GM12878 (cell line): ENCODE measurements at regions not wholly inside any gene's neighbourhood (a gene's known extent, or its start where the extent isn't known, plus 50 kb on each side); places are given as distances from the start of the nearest gene placed in this dataset.

Experiments
- ATAC-seq: fragments of 200-7000 bp; cut with Tn5 transposase; 3 replicates; pipeline ENCODE4 v1.9.1; 2020; ENCODE audit warnings: mild to moderate bottlenecking, moderate library complexity
- BruUV-seq: library from RNA; stranded (reverse); fragments of 400-500 nt; replicated peaks from 2 replicates; lab custom pipeline; 2021; lab: Mats Ljungman, UMichigan
- CTCF ChIA-PET: fragments of 300-600 bp; sonication (Branson Sonifier 250); formaldehyde crosslinking; extraction: SDS; loops from one replicate; lab custom pipeline; 2021; ENCODE audit warnings: inconsistent platforms; lab: Yijun Ruan, JAX
- POLR2A ChIA-PET: fragments of 350-600 bp; formaldehyde crosslinking; extraction: SDS; loops from one replicate; lab custom pipeline; 2021; ENCODE audit warnings: inconsistent platforms; lab: Charles Lee
- RAD21 ChIA-PET: fragments of 300-600 bp; sonication (Branson Sonifier 250); formaldehyde crosslinking; loops from one replicate; lab custom pipeline; 2023; ENCODE audit warnings: antibody characterized with exemption; ENCODE audit not compliant: unreplicated experiment; lab: Charles Lee
- SMC1A ChIA-PET: fragments of 300-600 bp; sonication (Branson Sonifier 250); formaldehyde crosslinking; loops from one replicate; lab custom pipeline; 2023; ENCODE audit not compliant: unreplicated experiment, uncharacterized antibody; lab: Charles Lee
- DNase-seq: peaks from one replicate; pipeline ENCODE4 v3.0.0-alpha.2; 2011; ENCODE audit warnings: low read depth, low spot score
- FAIRE-seq: peaks from 3 replicates; lab custom pipeline; 2011; peaks lifted over from hg19 to GRCh38; lab: Jason Lieb, UNC
- H2AFZ ChIP-seq: 2 replicates; pipeline ENCODE4 v1.6.0; 2011; ENCODE audit warnings: low read depth, low read length, control low read depth; ENCODE audit not compliant: control insufficient read depth
- H3K27ac ChIP-seq: 2 replicates; pipeline ENCODE4 v1.5.1; 2011; ENCODE audit warnings: control low read depth; ENCODE audit not compliant: control insufficient read depth, insufficient read depth
- H3K27me3 ChIP-seq, 2 experiments: replicated peaks in 1 of 2; 2 replicates each; pipeline versions ENCODE4 v1.6.0 to v1.6.1; 2011; ENCODE audit warnings: low read length in 1 of 2; ENCODE audit not compliant: control insufficient read depth in 2 of 2, insufficient read depth in 2 of 2
- H3K36me3 ChIP-seq, 2 experiments: 2 replicates each; pipeline ENCODE4 v1.5.1; 2011; ENCODE audit warnings: low read length in 1 of 2; ENCODE audit not compliant: control insufficient read depth in 2 of 2, insufficient read depth in 2 of 2
- H3K4me1 ChIP-seq: 2 replicates; pipeline ENCODE4 v1.6.1; 2011; ENCODE audit warnings: mild to moderate bottlenecking, low read length, moderate library complexity, mixed read lengths; ENCODE audit not compliant: control insufficient read depth, insufficient read depth
- H3K4me2 ChIP-seq: 2 replicates; pipeline ENCODE4 v1.6.0; 2011; ENCODE audit warnings: control low read depth; ENCODE audit not compliant: control insufficient read depth, insufficient read depth
- H3K4me3 ChIP-seq: fragments of 200-600 bp; sonication (generic); 2 replicates; pipeline ENCODE4 v1.5.1; 2016
- H3K79me2 ChIP-seq: 2 replicates; pipeline ENCODE4 v1.6.0; 2011; ENCODE audit warnings: low read length; ENCODE audit not compliant: control insufficient read depth, insufficient read depth
- H3K9ac ChIP-seq: 2 replicates; pipeline ENCODE4 v1.8.0; 2011; ENCODE audit warnings: low read length, control low read depth, mixed read lengths; ENCODE audit not compliant: control insufficient read depth, insufficient read depth
- H3K9me3 ChIP-seq: replicated peaks from 3 replicates; pipeline ENCODE4 v1.5.1; 2011; ENCODE audit warnings: mild to moderate bottlenecking, low read length; ENCODE audit not compliant: control insufficient read depth, insufficient read depth
- H4K20me1 ChIP-seq: 2 replicates; pipeline ENCODE4 v1.6.0; 2011; ENCODE audit not compliant: control insufficient read depth, insufficient read depth
- BCL11A ChIP-seq: IDR thresholded peaks from 2 replicates; pipeline ENCODE4 v1.6.1; 2011; ENCODE audit warnings: low read depth, low read length
- DPF2 ChIP-seq: fragments of 450-650 bp; IDR thresholded peaks from 2 replicates; pipeline ENCODE4 v1.6.1; 2017; ENCODE audit warnings: mild to moderate bottlenecking
- EED ChIP-seq: sonication (generic); IDR thresholded peaks from 2 replicates; pipeline ENCODE4 v1.6.1; 2016; ENCODE audit warnings: antibody characterized with exemption, low read depth
- IKZF2 ChIP-seq, 2 experiments: fragments of 450-650 bp; IDR thresholded peaks; 2 replicates each; pipeline ENCODE4 v1.6.1; 2017; ENCODE audit warnings: mild to moderate bottlenecking in 2 of 2, moderate library complexity in 2 of 2
- MEF2B ChIP-seq: fragments of 450-650 bp; IDR thresholded peaks from 2 replicates; pipeline ENCODE4 v1.6.1; 2018; ENCODE audit warnings: mild to moderate bottlenecking, moderate library complexity; ENCODE audit not compliant: partially characterized antibody, poor library complexity, severe bottlenecking
- NBN ChIP-seq: fragments of 450-650 bp; IDR thresholded peaks from 2 replicates; pipeline ENCODE4 v1.6.1; 2016
- NFXL1 ChIP-seq: fragments of 450-650 bp; IDR thresholded peaks from 2 replicates; pipeline ENCODE4 v1.6.1; 2017; ENCODE audit warnings: antibody characterized with exemption, mild to moderate bottlenecking, borderline replicate concordance
- PML ChIP-seq: IDR thresholded peaks from 2 replicates; pipeline ENCODE4 v1.6.1; 2012; ENCODE audit warnings: low read length, inconsistent platforms
- RELA ChIP-seq: fragments of 450-650 bp; IDR thresholded peaks from 2 replicates; pipeline ENCODE4 v1.8.0; 2014; ENCODE audit warnings: borderline replicate concordance; ENCODE audit not compliant: partially characterized antibody
- SMC3 ChIP-seq: IDR thresholded peaks from 2 replicates; pipeline ENCODE4 v1.6.1; 2011; ENCODE audit warnings: low read length, improper control_type of control experiment, borderline replicate concordance
- SP1 ChIP-seq: IDR thresholded peaks from one replicate; pipeline ENCODE4 v1.6.1; 2011; ENCODE audit warnings: low read depth, low read length
- ZSCAN29 ChIP-seq: fragments of 450-650 bp; IDR thresholded peaks from 2 replicates; pipeline ENCODE4 v1.6.1; 2017; ENCODE audit warnings: mild to moderate bottlenecking, moderate library complexity
- ZZZ3 ChIP-seq: IDR thresholded peaks from 2 replicates; pipeline ENCODE4 v1.6.1; 2011; ENCODE audit warnings: low read depth; ENCODE audit not compliant: control insufficient read depth, insufficient read length
- WGBS: methylation state at CpG from one replicate; pipeline ENCODE4 v1.1.6; 2016; ENCODE audit warnings: low lambda C conversion rate; ENCODE audit not compliant: insufficient replicate concordance, insufficient coverage; ENCODE audit errors: missing lambda C conversion rate; 5-methylcytosine and 5-hydroxymethylcytosine counted together
- in situ Hi-C: fragments of 300-500 bp; cut with MboI; formaldehyde crosslinking; loops from 9 replicates; pipeline ENCODE4 v1.14.3; 2018; ENCODE audit warnings: mixed read lengths
- intact Hi-C: fragments of 100-400 bp; cut with micrococcal nuclease; formaldehyde crosslinking; loops from one replicate; pipeline ENCODE4 v1.14.2; 2022; ENCODE audit not compliant: unreplicated experiment
- TF ChIP-seq, protein P1 (sequence below): fragments of 450-650 bp; IDR thresholded peaks from 2 replicates; pipeline ENCODE4 v1.6.1; 2014; ENCODE audit warnings: mild to moderate bottlenecking
- TF ChIP-seq, protein P2 (sequence below): fragments of 450-650 bp; IDR thresholded peaks from 2 replicates; pipeline ENCODE4 v1.6.1; 2017; ENCODE audit warnings: borderline replicate concordance
- TF ChIP-seq, protein P3 (sequence below): fragments of 450-650 bp; IDR thresholded peaks from 2 replicates; pipeline ENCODE4 v1.6.1; 2016; ENCODE audit warnings: mild to moderate bottlenecking, moderate library complexity, borderline replicate concordance

DNA sequence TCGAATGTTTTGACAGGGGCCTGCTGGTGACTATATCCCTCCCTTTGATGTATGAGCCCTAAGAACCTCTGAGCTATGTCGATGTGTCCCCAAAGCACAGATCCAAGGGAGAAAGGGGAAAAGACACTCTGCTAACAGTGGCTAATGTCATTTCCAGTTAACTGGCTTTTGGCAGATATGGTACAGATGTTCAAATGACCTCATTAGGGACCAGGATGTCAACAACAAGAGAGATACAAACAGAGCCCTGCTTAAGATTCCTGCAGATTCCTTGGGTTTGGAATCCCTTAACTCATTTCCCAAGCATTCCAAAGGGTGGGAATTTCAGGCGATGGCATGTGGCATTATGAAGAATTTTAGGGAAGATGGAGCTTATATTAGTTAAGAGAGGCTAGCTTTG is 517.3 kb downstream of the SOX6 start:
- no peak for DNase-seq
- in situ Hi-C loops, result loop anchor here (25.0 kb wide), 1 partner anchor 773 kb away; no protein-coding TSS in a partner anchor
- ChIA-PET CTCF (no interaction called here), SMC1A (interaction anchor here (0.6 kb wide), 1 partner anchor 149 kb away, joined by 3 read pairs; no protein-coding TSS in a partner anchor), RAD21 (no interaction called here), POLR2A (no interaction called here)
- Histone ChIP-seq H3K9me3 (no peaks in the 10 kb centered on the region), H3K4me1 (no peaks in the 10 kb centered on the region), H2AFZ (no peak overlapping the region), H3K27me3 (no peaks in the 10 kb centered on the region; a peak in 1 of 4 replicates), H3K4me2 (no peak overlapping the region), H3K9ac (no peak overlapping the region), H3K36me3 (no peaks in the 10 kb centered on the region), H3K4me3 (no peak overlapping the region), H4K20me1 (no peaks in the 10 kb centered on the region), H3K27ac (no peak overlapping the region), H3K79me2 (no peaks in the 10 kb centered on the region)
- WGBS, result 0% methylated on average over 3 of the region's 3 CpGs
- ATAC-seq, result no peak
- BruUV-seq, result no TSS peak
- TF ChIP-seq BCL11A, result no peak
- TF ChIP-seq DPF2, result no peak
- no peak for TF ChIP-seq SMC3
- TF ChIP-seq, protein P1, sequence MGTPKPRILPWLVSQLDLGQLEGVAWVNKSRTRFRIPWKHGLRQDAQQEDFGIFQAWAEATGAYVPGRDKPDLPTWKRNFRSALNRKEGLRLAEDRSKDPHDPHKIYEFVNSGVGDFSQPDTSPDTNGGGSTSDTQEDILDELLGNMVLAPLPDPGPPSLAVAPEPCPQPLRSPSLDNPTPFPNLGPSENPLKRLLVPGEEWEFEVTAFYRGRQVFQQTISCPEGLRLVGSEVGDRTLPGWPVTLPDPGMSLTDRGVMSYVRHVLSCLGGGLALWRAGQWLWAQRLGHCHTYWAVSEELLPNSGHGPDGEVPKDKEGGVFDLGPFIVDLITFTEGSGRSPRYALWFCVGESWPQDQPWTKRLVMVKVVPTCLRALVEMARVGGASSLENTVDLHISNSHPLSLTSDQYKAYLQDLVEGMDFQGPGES, result no peak
- no peak for TF ChIP-seq SP1
- no peak for TF ChIP-seq EED
- TF ChIP-seq ZZZ3, result no peak
- TF ChIP-seq, protein P2, sequence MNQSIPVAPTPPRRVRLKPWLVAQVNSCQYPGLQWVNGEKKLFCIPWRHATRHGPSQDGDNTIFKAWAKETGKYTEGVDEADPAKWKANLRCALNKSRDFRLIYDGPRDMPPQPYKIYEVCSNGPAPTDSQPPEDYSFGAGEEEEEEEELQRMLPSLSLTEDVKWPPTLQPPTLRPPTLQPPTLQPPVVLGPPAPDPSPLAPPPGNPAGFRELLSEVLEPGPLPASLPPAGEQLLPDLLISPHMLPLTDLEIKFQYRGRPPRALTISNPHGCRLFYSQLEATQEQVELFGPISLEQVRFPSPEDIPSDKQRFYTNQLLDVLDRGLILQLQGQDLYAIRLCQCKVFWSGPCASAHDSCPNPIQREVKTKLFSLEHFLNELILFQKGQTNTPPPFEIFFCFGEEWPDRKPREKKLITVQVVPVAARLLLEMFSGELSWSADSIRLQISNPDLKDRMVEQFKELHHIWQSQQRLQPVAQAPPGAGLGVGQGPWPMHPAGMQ, result no peak
- TF ChIP-seq PML, result no peak
- no peak for TF ChIP-seq IKZF2 (IDR thresholded peaks at IDR 0.05)
- TF ChIP-seq, protein P3, sequence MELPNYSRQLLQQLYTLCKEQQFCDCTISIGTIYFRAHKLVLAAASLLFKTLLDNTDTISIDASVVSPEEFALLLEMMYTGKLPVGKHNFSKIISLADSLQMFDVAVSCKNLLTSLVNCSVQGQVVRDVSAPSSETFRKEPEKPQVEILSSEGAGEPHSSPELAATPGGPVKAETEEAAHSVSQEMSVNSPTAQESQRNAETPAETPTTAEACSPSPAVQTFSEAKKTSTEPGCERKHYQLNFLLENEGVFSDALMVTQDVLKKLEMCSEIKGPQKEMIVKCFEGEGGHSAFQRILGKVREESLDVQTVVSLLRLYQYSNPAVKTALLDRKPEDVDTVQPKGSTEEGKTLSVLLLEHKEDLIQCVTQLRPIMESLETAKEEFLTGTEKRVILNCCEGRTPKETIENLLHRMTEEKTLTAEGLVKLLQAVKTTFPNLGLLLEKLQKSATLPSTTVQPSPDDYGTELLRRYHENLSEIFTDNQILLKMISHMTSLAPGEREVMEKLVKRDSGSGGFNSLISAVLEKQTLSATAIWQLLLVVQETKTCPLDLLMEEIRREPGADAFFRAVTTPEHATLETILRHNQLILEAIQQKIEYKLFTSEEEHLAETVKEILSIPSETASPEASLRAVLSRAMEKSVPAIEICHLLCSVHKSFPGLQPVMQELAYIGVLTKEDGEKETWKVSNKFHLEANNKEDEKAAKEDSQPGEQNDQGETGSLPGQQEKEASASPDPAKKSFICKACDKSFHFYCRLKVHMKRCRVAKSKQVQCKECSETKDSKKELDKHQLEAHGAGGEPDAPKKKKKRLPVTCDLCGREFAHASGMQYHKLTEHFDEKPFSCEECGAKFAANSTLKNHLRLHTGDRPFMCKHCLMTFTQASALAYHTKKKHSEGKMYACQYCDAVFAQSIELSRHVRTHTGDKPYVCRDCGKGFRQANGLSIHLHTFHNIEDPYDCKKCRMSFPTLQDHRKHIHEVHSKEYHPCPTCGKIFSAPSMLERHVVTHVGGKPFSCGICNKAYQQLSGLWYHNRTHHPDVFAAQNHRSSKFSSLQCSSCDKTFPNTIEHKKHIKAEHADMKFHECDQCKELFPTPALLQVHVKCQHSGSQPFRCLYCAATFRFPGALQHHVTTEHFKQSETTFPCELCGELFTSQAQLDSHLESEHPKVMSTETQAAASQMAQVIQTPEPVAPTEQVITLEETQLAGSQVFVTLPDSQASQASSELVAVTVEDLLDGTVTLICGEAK, result no peak
- TF ChIP-seq ZSCAN29, result no peak
- TF ChIP-seq MEF2B, result no peak
- TF ChIP-seq RELA, result no peak
- no peak for TF ChIP-seq NBN
- TF ChIP-seq NFXL1, result no peak
- TF ChIP-seq, all 136 proteins: peak for 0
- intact Hi-C loops, result no loop called here
- FAIRE-seq, result no peak
